Activated CD8-positive, alpha-beta T cell treated with anti-CD3 and anti-CD28 coated beads for 36 hours (primary cell): ENCODE measurements at regions not wholly inside any gene's neighbourhood (a gene's known extent, or its start where the extent isn't known, plus 50 kb on each side); places are given as distances from the start of the nearest gene placed in this dataset.
A peak's percentile ranks its signal among the peaks of the same experiment; 100 is the strongest.

ENCODE experiments used
- ATAC-seq: fragments of 200-7000 bp; cut with Tn5 transposase; one replicate; pipeline ENCODE4 v1.10.0; 2021; ENCODE audit warnings: mild to moderate bottlenecking, moderate library complexity
- CTCF ChIA-PET: fragments of 350-600 bp; sonication (Branson Sonifier 250); formaldehyde crosslinking; loops from one replicate; lab custom pipeline; 2021; ENCODE audit warnings: antibody characterized with exemption; lab: Charles Lee
- POLR2A ChIA-PET: fragments of 350-600 bp; sonication (Branson Sonifier 250); formaldehyde crosslinking; loops from one replicate; lab custom pipeline; 2021; ENCODE audit warnings: antibody characterized with exemption; lab: Charles Lee
- DNase-seq: peaks from one replicate; pipeline ENCODE4 v3.0.0-alpha.2; 2020
- H3K27ac Mint-ChIP-seq: one replicate; pipeline ENCODE4 v1.8.0; 2021; ENCODE audit warnings: mild to moderate bottlenecking, mixed read lengths
- H3K27me3 Mint-ChIP-seq: one replicate; pipeline ENCODE4 v1.8.0; 2021; ENCODE audit warnings: mixed read lengths
- H3K36me3 Mint-ChIP-seq: one replicate; pipeline ENCODE4 v1.8.0; 2021; ENCODE audit warnings: low read depth, mixed read lengths
- H3K4me1 Mint-ChIP-seq: one replicate; pipeline ENCODE4 v1.8.0; 2021; ENCODE audit warnings: low read depth, mixed read lengths
- H3K4me3 Mint-ChIP-seq: one replicate; pipeline ENCODE4 v1.8.0; 2021; ENCODE audit warnings: mild to moderate bottlenecking, moderate library complexity, mixed read lengths
- H3K9me3 Mint-ChIP-seq: one replicate; pipeline ENCODE4 v1.8.0; 2021; ENCODE audit warnings: mixed read lengths
- intact Hi-C: fragments of 100-400 bp; cut with micrococcal nuclease; formaldehyde crosslinking; loops from one replicate; pipeline ENCODE4 v1.10.0; 2022
- TF ChIP-seq, protein P1 (sequence below): fragments of 200-600 bp; IDR thresholded peaks from one replicate; pipeline ENCODE4 v1.8.0; 2022; ENCODE audit warnings: antibody characterized with exemption, mild to moderate bottlenecking

DNA sequence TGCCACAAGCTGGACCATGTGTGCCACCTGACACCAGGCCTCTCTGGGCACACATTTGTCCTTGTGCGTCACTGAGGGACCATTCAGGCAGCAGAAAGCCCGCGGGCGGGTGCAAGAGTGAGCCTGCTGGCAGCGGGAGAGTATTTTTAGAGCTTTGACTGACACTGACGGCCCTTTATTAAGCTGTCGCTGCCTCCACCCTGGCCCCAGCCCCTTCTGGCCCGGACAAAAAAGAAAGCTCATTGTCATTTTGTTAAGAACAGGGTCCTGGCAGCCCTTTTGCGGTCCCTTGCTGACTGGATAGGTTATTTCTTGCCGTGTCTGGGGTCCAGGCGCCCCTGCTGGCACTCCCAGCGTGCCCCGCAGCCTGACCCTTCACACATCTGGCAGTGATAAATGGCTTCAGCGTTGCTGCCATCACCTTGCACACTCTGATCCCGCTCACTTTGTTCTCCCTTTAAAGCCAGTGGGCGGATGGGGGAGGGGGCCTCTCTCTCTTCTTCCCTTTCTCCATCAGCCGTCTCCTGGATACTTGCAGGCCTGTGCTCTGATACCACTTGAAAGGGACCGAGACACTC, 78.4 kb upstream of the NKD1 start:
- Mint-ChIP-seq H3K4me1 (peaks cover 22% of the 10 kb centered on the region), H3K27me3 (peaks cover 17% of the 10 kb centered on the region), H3K4me3 (no peak overlapping the region), H3K27ac (no peak overlapping the region), H3K36me3 (no peaks in the 10 kb centered on the region), H3K9me3 (no peaks in the 10 kb centered on the region)
- TF ChIP-seq, protein P1, sequence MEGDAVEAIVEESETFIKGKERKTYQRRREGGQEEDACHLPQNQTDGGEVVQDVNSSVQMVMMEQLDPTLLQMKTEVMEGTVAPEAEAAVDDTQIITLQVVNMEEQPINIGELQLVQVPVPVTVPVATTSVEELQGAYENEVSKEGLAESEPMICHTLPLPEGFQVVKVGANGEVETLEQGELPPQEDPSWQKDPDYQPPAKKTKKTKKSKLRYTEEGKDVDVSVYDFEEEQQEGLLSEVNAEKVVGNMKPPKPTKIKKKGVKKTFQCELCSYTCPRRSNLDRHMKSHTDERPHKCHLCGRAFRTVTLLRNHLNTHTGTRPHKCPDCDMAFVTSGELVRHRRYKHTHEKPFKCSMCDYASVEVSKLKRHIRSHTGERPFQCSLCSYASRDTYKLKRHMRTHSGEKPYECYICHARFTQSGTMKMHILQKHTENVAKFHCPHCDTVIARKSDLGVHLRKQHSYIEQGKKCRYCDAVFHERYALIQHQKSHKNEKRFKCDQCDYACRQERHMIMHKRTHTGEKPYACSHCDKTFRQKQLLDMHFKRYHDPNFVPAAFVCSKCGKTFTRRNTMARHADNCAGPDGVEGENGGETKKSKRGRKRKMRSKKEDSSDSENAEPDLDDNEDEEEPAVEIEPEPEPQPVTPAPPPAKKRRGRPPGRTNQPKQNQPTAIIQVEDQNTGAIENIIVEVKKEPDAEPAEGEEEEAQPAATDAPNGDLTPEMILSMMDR, result no peak
- CTCF ChIA-PET, result no interaction called here
- ATAC-seq (no peak), DNase-seq (no peak)
- POLR2A ChIA-PET, result no interaction called here
- intact Hi-C loops, result no loop called here

DNA sequence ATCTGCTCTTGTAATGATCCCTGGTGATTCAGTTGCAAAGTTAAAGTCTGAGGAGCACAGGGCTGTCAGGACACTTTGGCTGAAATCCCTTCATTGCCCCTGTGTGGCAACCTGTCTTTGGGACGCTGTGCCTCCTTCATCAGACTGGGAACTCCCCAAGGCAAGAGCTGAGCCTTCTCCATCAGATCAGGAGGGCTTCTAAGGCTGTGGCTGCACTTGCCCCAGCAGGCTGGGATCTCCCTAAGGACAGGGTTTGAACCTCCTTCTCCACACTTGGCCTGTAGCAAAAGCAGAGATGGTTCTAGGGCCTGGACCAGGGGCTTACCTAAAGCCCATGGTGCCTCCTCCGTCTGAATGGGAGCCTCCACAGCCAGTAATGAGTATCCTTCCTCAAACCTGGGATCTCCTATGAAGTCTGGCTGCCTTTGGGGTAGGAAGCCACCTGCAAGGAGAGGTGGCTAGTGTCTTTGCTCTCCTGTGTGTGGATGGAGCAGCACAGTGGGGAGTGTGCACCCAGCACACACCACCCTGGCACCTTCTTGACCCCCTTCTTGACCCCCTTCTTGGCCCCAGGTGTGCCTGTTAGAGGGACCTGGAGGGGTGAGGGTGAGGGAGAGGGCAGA, 79.0 kb upstream of the NKD1 start:
- CTCF ChIA-PET, result no interaction called here
- intact Hi-C loops, result no loop called here

DNA sequence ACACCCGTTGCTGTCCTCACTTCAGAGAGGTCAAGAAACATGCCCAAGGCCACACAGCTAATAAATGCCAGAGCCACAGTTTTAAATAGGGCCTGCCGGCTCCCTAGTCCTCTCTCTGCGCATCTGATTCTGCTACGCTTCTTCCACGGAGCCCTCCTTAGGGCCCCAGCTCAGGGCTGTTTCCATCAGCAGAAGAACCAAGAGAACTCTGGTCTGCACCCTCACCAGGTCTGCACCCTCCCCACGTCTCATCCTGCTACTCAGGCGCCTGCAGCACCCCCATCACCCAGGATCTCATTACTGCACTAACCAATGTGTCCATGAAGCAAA, 79.5 kb upstream of the NKD1 start:
- Mint-ChIP-seq H3K36me3 (no peaks in the 10 kb centered on the region), H3K27me3 (peaks cover 17% of the 10 kb centered on the region), H3K4me3 (peak overlapping the region; percentile 32), H3K4me1 (peaks cover 13% of the 10 kb centered on the region), H3K9me3 (no peaks in the 10 kb centered on the region), H3K27ac (no peak overlapping the region)
- CTCF ChIA-PET, result no interaction called here
- TF ChIP-seq, protein P1, result no peak
- intact Hi-C loops, result no loop called here
- DNase-seq, result no peak
- ATAC-seq, result no peak
- POLR2A ChIA-PET, result no interaction called here

More for the DNA sequence above, 79.0 kb upstream of the NKD1 start:
- TF ChIP-seq, protein P1, result no peak
- Mint-ChIP-seq H3K27me3 (peaks cover 17% of the 10 kb centered on the region), H3K9me3 (no peaks in the 10 kb centered on the region), H3K36me3 (no peaks in the 10 kb centered on the region), H3K4me3 (no peak overlapping the region), H3K4me1 (peaks cover 19% of the 10 kb centered on the region), H3K27ac (no peak overlapping the region)
- no peak for DNase-seq
- POLR2A ChIA-PET, result no interaction called here
- ATAC-seq, result no peak

DNA sequence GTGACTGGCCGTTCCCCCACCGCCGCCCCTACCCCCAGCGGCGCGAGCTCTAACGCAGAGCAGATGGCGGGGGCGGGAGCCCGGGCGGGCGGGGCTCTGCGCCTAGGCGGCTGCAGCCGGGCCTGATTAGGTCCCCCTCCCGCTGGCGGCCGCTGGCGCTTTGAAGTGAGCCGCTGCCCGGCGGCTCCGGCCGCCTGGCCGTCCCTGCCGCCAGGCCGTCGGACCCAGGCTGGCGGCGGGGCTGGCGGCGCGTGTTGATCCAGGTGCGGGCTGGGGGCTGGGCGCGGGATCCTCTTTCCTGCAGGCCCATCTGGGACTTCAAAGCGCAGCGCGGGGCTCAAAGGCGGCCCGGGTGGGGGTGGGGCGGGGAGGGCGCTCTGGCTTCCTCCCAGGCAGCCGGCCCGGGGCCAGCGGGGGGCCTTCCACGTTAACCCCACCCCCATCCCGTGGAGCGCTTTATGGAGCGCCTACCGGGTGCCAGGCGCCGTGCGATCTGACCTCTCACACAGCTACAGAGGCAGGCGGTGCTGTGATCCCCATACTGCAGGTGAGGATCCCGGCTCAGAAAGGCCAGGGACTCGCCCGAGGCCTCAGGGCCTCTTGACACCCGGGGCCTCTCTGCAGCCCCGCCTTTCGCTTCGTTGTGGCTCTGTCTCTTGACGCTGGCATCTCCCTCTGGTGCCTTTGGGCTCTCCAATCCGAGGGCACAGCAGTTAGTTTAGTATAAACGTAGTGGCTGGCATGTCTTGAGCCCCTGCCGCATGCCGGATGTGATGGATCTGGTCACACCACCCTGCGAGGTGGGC, 80.0 kb upstream of the NKD1 start:
- ChIA-PET CTCF (no interaction called here), POLR2A (no interaction called here)
- DNase-seq (peak; percentile 28), ATAC-seq (peak; percentile 73)
- no peaks in the 10 kb centered on the region for H3K36me3 Mint-ChIP-seq
- H3K9me3 Mint-ChIP-seq, result no peaks in the 10 kb centered on the region
- intact Hi-C loops, result no loop called here
- TF ChIP-seq, protein P1, result no peak
- peaks cover 8% of the 10 kb centered on the region for H3K4me1 Mint-ChIP-seq
- peaks cover 19% of the 10 kb centered on the region for H3K27me3 Mint-ChIP-seq
- peak overlapping the region; percentile 41 for H3K4me3 Mint-ChIP-seq
- H3K27ac Mint-ChIP-seq, result no peak overlapping the region

DNA sequence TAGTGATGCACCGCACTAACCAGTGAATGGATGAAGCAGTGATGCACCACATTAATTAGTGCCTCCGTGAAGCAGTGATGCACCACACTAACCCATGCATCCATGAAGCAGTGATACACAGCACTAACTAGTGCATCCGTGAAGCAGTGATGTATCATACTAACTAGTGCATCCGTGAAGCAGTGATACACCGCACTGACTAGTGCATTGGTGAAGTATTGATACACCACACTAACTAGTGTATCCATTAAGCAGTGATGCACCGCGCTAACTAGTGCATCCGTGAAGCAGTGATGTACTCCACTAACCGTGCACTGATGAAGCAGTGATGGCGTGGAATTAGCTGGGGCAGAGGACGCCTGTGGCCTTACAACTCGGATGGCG, 80.6 kb upstream of the NKD1 start:
- CTCF ChIA-PET, result no interaction called here
- POLR2A ChIA-PET, result no interaction called here
- peaks cover 19% of the 10 kb centered on the region for H3K27me3 Mint-ChIP-seq
- DNase-seq (no peak), ATAC-seq (no peak)
- TF ChIP-seq, protein P1, result no peak
- H3K36me3 Mint-ChIP-seq, result no peaks in the 10 kb centered on the region
- peaks cover 5% of the 10 kb centered on the region for H3K4me1 Mint-ChIP-seq
- no peak overlapping the region for H3K27ac Mint-ChIP-seq
- peak overlapping the region; percentile 41 for H3K4me3 Mint-ChIP-seq
- intact Hi-C loops, result no loop called here
- no peaks in the 10 kb centered on the region for H3K9me3 Mint-ChIP-seq
